SIG-M5 treated with dmso at 0.1 percent for 504 hours (cell line): ENCODE measurements at regions not wholly inside any gene's neighbourhood (a gene's known extent, or its start where the extent isn't known, plus 50 kb on each side); places are given as distances from the start of the nearest gene placed in this dataset.

Source experiments
- DNase-seq: peaks from one replicate; lab custom pipeline; 2025; ENCODE audit not compliant: unreplicated experiment; lab: John Stamatoyannopoulos, UW

DNA sequence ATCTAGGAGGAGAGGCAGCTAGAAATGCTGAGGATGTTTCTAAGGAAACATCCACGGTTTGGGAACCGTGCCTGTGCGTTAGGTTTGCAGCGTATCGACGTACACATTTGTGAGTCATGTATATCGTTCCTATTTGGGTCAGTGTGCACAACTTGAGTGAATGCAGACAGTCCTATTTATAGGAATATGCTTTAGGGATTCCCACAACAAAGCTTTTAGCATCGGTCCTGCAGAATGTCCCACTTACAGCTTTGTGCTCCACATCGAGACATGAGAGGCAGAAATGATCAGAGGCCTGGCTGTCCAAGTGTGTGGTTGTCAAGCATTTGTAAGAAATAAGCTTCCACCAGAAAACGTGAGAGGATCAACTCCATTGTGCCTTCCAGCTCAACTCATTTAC is 1282.7 kb upstream of the WWC1 start:
- DNase-seq, result no peak

DNA sequence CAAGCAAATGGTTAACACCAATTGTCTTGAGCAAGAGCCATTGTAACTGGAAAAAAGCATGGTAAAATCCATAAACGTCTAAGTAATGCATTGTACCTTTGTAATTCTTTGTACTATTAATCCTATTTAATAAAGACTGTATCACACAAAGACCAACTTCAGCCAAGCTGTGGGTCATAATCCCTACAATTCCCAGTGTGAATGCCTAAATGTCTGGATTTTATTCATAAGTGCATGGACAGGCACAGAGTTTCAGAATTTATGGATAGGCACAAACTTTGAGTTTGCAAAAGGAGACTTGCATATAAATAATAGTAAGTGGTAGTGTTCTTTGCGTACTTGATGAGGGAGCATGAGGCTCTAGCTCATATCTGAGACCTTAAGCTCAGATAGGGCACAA is 1280.2 kb upstream of the WWC1 start:
- DNase-seq, result no peak

DNA sequence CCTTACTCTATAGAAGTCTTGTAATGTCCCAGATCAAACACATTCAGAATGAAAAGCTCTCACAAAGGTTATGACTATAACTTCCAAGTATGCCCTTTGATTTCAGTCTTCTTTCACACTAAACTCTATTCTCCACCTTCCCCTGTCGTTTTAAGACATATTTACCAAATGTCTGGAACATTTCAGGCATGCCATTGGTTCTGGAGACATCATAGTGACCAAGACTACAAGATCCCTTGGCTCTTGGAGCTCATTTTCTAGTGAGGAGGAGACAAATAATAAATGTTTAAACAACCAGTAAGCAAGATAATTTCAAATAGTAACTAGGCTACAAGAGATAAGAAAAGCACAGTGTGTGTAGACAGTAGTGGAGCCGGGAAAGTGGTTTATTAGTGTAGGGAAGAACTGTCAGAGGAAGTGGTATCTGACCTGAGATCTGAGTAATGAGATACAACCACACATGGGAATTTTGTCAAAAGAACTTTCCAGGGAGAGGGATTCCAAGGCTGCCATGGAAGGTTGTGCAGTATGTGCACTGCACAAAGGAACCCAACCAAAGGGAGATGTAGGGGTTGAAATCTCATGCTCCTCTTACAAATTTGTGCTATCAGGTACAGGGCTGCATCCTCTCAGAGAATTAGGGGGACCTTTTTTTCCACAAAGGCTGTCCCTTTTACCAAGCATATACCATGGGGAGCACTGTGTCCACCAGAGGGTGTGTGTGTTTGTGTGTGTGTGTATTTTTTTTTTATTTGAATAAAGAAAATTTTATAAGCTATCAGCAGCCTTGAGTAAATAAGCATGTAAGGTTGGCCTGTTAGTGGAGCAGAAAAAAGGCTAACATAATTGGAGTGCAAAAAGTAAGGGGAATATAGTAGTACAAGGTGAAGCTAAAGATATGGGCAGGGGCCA is 1279.1 kb upstream of the WWC1 start:
- DNase-seq, result no peak

DNA sequence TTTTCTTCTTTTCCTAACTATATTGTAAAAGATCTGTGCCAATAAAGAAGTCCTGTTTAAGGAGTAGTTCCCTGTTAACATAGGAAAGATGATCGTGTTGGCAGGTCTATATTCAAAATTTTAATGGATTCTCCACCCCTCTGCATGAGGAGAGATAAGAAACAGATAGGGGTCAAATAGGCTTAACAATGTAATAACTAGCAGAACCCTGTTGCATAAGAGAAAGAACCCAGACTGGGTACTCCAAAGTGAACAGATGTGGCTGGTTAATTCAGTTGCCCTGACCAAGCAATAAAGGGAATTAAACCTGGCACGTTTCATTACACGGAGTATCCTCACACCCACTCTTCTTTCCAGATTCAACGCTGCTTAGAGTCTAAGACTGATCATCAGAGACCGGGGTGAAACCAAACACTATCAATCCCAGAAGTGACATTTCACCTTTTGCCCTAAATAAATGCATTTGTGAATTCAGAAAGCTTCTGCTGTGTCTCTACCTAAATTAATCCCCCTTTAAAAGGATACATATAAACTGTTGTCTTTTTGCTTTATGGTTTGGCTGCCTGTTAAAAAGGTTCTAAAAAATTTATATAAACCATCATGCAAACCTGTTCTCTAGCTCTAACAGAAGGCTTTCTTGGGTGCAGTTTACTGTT is 1276.9 kb upstream of the WWC1 start:
- no peak for DNase-seq

DNA sequence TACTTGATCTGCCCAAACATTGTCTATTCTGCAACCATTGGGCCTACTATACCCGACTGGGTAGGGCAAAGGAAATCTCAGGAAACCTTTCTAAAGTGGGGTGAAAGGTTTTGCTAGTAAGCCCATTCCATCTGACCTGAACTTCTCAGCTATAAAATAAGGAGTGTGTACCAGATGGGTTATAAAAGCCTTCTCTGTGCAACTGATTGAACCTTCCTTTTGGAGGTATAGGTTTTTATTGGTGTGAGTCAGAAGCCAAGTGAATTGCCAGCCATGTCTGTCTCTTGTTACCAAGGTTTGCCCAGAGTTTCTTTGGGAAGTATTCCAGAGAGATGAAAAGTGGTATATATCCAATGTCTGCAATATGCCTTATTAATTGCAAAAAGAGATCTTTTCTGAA is 1271.0 kb upstream of the WWC1 start:
- no peak for DNase-seq

DNA sequence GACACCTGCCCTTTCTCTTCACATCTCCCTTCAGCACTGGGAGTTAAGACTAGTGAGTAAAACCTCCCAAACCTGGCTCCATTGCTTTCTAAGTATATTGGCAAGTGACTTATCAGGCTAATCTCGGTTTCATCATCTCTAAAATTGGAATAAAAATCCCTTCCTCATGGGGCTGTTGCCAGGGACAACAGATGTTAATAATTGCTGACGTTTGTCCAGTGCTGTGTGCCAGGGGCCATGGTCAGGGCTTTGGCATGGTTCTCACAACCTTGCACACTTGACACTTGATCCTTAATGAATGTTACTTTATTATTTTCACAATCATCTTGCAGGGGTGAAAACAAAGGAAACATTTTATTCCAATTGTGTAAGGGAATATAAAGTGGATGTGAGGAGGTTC is 1262.0 kb upstream of the WWC1 start:
- DNase-seq, result no peak

DNA sequence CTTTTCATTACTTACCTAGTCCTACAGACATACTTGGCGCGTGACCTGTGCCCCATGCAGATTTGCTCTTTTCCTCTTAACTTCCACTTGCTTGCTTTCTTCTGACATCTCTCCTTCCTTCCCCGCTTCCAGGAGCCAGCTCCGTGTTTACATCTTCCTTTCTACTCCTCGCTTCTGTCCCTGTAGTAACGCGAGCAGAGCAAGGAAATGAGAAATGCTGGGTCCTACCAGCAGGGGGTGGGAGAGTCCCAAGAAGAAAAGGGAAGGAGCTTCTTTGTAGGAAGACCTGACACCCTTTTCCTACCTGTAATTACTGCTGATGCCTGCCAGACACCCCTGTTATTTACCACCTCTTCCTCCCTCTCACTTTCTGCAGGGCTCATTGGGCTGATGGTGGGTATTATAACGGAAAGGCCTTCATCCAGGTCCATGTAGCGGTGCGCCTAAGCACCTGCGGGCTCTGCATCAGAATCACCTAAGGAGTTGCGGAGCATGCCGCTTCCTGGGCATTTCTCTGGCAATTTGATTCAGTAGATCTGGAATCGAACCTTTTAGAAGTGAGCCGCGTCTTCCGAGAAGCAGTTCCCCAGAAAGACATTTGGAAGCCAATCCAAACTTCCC is 1260.8 kb upstream of the WWC1 start:
- no peak for DNase-seq

DNA sequence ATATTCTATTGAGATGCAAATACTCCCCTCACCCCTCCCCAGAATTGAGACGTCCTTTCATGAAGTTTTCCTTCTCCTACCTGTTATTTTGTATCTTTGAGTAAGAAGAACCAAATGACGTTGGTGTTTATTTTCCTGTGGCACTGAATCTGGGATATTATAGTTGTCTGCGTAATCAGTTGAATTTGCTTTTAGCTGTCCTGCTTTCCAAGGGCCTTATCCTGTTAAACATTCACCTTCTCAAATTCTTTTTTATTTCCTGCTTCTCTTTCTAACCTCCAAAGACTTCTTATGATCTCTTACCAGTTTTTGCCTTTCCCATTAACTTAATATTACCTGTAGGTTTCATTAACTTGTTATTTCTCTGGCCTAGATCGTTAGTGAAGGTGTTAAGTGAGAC is 1254.9 kb upstream of the WWC1 start:
- no peak for DNase-seq

DNA sequence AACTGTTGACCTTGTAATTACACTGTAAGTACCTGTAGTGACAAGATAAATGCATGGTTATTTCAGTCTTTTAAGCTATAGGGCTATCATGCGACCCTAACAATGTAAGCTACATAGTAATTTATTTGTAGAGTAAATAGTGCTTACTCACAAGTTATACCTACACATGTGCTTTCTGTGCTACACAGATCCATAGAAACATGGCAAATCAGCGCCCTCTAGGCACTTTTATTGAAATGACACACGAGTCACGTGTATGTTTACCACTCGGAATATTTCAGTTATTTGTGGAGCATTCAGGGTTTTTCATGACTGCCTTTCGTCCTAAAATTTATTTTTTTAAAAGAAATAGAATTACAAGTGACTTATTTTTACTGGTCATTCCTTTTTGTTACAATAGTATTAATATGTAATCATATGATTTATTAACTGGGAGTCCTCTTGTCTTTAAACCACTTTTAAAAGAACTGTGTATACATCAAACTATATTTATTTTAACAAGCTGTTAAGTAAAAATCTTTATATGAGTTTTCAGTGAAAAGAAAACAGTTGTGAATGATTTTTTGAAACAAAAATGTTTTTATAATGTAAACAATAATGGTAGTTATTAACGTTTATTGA is 1242.3 kb upstream of the WWC1 start:
- DNase-seq, result peak; percentile 37

DNA sequence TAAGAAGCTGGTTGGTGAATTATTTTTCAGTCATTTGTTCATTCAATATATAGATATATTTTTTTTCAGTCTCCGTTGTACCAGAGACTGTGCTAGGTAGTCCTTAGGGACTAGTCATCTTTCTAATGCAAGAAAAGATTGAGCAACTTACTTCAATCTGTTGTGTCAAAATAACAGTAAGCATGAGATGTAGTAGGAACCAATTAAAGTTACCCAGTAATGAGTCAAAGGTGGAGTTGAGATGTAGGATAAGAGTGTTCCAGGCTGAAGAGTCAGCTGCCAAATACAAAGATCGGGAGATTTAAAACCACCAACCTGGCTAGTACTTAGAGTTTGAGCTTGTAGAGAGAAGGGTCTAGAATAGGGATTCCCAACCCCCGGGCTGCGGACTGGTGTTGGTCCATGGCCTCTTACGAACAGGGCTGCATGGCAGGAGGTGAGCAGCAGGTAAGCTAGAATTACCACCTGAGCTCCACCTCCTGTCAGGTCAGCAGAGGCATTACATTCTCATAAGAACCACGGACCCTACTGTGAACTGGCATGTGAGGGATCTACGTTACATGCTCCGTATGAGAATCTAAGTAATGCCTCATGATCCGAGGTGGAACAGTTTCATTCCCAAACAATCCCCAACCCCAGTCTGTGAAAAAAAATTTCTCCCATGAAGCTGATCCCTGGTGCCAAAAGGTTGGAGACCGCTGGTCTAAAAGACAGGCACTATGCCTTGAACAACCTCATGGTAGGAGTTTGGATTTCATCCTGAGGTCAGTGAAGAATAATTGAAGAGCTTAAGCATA is 1241.5 kb upstream of the WWC1 start:
- DNase-seq, result no peak

DNA sequence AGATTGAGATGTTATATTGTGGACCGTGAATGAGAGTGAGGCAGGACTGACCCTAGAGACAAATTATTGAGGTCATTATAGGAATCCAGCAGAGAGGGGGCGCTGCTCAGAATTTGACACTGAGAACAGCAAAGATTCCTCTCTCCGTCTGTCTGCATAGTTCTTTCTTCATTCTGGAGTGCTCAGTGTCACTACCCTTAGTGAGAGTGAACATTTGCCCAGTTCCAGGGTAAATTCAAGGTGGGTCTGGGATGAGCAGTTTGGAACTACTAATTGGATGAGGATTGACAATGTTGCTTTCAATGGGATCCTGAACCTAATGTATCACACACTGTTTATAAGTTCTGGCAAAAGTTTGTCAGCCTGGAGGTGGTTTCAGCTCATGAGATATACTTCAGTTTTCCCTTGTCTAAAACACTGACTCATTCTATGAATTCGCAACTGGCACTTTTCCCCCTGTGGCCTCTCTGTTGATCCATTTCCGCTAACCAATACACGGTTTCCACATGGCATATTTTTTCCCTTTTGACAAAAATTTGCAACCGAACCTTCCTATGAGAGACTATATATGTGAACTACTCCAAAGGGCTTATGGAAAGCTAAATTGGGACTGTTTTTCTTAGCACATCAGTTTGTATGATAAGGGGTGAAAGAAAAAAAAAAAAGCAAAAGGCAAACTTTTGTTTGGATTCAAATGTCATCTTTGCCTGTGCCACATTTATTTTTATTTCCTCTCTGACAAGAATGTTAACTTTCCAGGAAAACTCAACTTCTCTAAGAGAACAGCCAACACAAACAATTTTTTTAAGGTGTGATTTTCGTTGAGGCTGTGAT is 1240.7 kb upstream of the WWC1 start:
- no peak for DNase-seq

DNA sequence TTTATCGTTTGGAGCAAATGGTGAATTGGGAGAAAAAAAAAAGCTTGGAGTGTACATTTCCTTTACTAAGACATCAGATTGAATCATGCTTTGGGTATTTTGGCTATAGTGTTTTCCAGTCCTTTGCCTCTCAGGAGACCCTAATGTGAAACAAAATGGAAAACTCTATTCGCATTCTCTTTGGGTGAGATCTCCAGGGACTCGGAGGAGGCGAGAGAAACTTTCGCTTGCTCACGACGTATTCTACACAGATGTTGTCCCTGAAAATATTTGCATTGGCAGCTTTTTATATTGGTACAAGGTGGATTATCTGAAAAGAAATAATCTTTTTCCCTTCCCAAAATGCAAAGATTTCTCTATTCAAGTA is 1240.1 kb upstream of the WWC1 start:
- no peak for DNase-seq

DNA sequence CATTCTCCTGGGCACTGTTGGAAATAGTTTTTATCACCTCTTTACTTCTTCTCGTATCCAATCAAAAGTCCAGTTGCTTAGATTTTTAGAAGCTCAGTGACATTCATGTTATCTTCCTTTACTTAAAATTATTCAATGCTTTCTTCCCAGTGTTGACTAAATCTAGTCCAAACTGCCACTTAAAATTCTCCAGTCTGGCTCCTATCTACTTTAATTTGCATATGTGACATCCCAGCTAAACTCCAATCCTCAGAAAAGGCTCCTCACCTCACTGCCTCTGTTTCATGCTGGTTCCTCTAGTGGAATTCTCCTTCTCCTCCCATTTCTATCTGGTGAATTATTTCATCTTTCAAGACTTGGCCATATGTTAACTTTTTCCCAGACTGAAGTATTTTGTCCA is 1238.7 kb upstream of the WWC1 start:
- DNase-seq, result no peak

DNA sequence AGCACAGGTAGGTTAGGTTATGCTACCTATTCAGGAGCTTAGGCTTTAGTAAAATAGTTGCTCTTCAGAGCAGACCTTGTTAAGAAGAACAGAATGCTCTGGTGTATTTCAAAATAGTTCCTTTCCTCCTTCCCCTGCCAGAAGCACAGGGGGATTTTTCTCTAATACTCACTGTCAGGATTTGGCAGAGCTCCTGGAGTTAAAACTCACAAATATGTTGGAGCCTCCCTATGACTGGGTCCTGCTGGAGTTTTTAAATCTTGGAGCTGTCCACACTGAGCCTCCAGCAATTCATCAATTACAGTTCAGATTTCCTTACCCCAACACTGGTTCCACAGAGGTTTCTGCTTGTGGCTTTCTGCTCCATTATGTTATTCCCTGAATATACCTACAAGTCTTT is 1233.8 kb upstream of the WWC1 start:
- no peak for DNase-seq

DNA sequence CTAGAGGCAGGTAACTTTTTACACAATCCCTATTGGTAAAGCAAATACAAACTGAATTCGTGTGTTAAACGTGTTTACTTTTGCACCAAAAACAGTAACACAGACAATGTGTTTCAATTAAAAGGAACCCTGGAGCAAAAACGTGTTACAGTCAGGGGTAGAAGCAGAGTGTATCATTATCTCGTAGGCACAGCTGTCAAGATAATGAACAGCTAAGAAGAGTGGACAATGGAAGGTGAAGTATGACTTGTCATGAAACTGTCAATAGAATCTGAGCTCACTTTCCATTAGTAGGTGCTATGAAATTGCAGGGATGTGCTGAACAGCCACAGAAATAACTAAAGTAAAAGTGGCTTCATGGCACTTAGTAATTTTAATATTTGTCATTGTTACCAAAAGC is 1229.8 kb upstream of the WWC1 start:
- DNase-seq, result no peak

DNA sequence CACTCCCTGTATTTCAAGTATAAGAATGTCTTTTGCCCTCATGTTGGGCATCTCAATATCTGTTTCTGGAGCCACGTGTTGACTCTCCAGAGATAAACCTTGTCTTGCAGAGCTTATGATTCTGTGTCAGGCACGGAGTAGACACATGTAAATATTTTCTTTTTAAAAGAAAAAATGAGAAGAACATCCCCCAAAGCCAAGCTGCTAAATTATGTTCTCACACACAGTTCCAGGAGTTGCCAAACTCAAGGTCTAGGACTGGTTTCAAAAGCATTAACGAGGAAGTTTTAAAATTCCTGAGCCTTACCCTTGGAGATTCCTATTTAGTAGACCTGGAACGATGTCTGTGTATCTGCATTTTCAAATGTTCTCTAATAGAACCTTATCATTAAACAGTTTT is 1228.3 kb upstream of the WWC1 start:
- no peak for DNase-seq

DNA sequence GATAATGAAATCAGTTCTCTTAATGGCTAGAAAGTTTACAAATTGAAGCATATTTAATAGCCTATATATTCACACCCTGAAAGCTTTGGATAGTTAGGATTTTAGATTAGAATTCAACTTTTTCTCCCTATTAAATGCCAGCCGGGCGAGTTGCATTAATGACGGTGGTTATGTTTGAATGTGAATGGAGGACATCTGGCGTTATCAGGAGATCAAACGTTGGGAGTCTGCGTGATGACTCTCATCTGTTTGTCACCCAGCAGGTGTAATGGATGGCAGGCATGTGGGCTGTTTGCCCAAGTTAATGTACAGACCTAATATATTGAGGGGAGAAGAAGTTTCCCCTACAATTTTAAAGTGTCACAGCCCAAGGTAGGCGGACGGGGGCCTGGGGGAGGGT is 1227.7 kb upstream of the WWC1 start:
- no peak for DNase-seq

DNA sequence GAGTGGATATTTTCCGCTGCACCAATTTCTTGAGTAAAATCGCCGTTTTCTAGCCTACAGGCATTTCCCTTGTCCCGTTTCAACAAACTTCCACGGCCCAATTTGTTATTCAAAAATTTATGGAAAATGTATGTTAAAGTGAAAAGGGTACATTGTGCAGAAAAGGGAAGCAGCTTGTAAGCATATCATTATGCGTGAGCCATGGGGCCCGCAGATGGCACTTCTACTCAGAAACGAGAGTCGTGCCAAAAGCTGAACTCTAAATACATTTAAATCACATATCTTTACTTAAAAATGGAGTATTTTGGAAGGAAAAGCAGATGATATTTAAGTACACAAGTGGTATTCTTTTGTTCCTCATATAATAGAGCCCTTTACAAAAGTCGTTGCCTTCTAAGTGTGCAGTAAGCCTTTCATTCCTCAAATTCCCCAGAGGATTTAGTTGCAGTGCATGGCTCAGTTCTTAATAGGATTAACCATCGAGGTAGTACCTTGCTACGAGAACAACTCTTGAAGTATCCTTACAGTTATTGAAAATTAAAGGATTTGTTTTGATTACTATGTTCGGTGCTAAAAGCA is 1227.2 kb upstream of the WWC1 start:
- DNase-seq, result no peak

DNA sequence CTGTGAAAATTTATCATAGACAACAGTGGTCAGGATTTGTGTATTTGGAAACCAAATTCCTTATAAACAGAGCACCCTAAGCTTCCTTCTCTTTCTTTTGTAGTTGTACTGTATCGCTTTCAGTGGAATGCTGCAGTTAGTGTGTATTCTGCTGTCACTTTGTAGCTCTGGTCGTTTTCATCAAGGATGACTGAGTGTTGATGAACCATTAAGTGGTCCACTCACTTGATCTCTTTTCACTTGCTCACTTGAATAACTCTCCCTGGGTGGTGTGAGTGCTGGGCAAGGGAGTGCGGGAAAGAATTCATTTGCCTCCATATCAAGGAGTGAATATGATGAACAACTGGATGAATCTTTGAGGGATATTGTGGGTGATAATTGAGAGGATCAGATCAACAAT is 1225.7 kb upstream of the WWC1 start:
- no peak for DNase-seq
